ENCODE measurements at regions not wholly inside any gene's neighbourhood (a gene's known extent, or its start where the extent isn't known, plus 50 kb on each side); places are given as distances from the start of the nearest gene placed in this dataset.
A peak's percentile ranks its signal among the peaks of the same experiment; 100 is the strongest.

- DNase-seq (ENCODE audit: low spot score), result no peak
These were observed 1139.1 kb upstream of the SEMA6A start for GRCh38 chr5:117713585-117714198.

GRCh38 chr5:117701062-117701461 lies 1126.4 kb upstream of the SEMA6A start:
- no peak for DNase-seq (ENCODE audit: low spot score)

GRCh38 chr5:117692606-117693005 lies 1118.0 kb upstream of the SEMA6A start:
- no peak for DNase-seq (ENCODE audit: low spot score)

DNA sequence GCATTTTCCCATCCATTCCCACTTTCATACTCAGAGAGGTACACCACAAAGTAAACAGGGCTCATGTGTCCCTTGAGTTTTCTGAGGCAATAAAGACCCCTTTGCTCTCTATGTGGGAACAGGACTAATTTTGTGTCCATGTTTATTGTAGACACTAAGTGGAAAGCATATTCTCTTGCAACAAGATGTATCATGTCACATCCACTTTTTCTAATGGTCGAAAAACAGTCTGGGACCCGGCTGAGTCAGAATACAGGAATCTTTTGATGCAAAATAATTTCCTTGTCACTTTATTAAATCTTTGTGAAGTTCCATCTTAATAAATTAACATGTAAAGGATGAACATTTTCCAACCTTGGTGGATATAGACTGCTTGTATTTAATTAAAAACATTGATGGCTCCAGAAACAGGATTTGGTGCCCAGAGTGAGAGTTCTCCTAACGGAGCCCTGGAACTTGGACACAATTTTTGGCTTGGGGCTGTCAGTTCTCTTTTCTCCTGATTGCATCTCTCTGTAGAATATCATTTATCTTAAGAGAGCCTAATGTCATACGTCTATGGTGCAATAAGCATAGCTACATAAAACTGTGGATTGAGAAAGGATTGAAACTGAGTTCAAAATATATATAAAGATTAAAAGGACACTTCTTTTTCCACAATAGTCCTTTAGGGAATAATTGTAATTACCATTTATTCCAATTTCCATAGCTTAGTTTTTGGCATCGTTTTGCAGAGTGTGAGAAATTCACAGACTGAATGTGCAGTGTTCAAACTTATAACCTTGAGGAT lies 1116.7 kb upstream of the SEMA6A start:
- DNase-seq (ENCODE audit: low spot score), result no peak

- DNase-seq (ENCODE audit: low spot score), result no peak
These were observed 1116.0 kb upstream of the SEMA6A start for GRCh38 chr5:117690612-117691011.

DNA sequence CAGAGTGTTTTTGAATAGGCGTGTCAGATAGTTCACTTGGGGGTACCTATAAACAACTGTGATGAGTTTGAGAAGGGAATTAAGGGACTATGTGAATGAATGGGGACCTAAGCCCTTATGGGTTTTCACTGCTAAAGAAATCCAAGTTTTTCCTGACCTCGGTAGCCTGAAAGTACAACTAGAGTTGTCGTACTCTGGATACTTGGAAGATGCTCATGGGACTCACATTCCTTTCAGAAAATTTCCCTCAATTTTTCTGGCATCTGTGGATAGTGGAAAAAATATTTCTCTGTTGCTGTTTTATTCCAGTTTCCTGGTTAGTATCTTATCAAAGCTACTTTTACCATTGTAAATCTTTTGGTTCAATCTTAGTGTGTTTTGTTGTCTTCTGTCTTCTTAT lies 1112.3 kb upstream of the SEMA6A start:
- no peak for DNase-seq (ENCODE audit: low spot score)

GRCh38 chr5:117682416-117682815 lies 1107.8 kb upstream of the SEMA6A start:
- no peak for DNase-seq (ENCODE audit: low spot score)

DNA sequence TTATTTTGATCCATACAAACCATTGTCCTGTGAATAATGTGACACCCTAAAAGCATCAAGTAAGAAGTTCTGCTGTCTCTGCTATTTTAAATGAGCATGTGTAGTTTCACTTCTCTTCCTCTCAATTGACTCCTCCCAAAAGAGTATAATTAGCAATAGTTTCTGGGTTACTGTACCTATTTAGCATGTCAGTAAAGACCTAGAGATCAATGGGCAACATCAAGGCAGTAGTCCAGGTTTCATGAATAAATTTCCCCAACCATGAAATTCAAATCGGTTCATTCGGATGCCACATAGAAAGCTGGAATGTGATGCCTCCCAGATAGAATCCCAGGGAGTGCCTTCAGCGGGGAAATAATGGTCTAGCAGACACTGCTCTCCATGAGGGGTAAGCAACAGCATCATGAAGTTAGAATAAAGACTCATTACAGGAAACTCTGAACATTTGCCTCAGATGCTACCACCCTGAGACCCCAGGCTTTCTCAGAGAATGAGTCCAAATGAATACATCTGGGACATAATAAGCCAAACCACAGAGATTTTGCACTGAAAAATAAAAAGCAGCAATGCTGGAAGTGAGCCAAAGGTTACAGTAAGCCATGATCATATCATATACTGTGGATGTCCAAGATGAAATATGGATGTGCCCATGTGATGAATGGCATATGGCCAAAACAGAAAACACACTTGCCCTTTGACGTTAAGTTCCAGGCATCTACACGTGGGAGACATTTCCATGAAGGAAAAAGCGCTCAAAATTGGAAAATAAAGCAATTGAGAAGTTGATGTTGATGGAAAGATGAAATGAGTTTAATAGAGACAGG lies 1107.0 kb upstream of the SEMA6A start:
- DNase-seq (ENCODE audit: low spot score), result no peak

- DNase-seq (ENCODE audit: low spot score), result no peak
These were observed 1105.8 kb upstream of the SEMA6A start for GRCh38 chr5:117680426-117680825.

- no peak for DNase-seq (ENCODE audit: low spot score)
These were observed 1104.4 kb upstream of the SEMA6A start for GRCh38 chr5:117679046-117679445.

DNA sequence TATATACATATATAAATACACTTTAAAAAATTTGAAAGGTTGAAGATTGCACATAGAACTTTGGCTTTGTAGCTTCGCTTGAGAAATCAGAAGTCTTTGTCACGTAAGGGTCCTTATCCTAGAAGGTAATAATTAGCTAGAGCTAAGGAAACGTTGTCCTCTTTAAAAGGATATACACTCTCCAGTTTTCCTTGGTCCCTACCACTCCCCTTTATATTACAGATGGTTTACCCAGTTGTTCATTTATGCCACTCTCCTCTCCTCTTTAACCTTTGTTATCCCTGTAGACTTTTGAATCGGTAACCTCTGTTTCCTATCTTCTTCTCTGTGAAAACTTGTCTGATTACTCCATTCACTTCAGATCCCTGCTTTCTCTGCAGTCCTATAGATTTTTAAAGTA lies 1101.0 kb upstream of the SEMA6A start:
- no peak for DNase-seq (ENCODE audit: low spot score)

GRCh38 chr5:117671551-117671950 lies 1096.9 kb upstream of the SEMA6A start:
- DNase-seq (ENCODE audit: low spot score), result no peak

- DNase-seq (ENCODE audit: low spot score), result peak; percentile 8
These were observed 1092.5 kb upstream of the SEMA6A start for GRCh38 chr5:117667105-117667504.

GRCh38 chr5:117665121-117665520 lies 1090.5 kb upstream of the SEMA6A start:
- DNase-seq (ENCODE audit: low spot score), result no peak

DNA sequence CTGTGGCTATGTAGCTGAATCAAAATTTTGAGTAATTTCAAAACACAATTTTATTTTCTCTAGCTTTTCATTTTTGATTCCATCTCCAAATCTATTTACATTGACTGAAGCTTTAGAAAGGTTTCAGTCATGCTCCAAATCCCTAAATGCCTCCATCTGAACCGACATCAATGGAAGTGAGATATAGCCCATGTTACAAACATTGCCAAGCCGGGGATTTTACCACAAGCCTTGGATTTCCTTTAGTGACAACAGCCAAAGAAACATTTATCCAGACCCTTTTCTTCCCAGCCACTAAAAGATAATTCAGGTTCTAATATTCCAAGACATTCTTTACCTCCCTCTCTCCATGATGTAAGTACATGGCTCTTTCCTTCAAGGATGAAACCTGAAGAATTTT lies 1087.7 kb upstream of the SEMA6A start:
- no peak for DNase-seq (ENCODE audit: low spot score)

DNA sequence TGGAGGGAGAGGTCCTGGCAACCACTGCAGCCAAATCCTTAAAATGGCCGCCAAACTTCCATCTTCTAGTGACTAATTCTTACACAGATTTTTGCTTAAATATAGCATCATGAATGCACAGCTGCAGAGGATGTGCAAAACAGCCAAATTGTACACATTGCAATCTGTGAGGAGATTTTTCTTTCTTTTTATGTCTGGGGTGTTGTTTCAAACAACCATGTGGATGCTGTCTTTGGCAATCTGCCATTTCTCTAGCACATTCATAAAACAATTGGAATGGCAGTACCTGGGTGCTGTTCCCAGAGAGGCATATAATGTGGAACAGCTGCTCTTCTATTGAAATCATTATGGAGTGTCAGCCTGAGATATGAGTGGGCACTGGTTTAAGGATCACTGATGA lies 1082.9 kb upstream of the SEMA6A start:
- DNase-seq (ENCODE audit: low spot score), result no peak

- no peak for DNase-seq (ENCODE audit: low spot score)
These were observed 1078.3 kb upstream of the SEMA6A start for GRCh38 chr5:117652958-117653280.

GRCh38 chr5:117652036-117652957 lies 1077.7 kb upstream of the SEMA6A start:
- DNase-seq (ENCODE audit: low spot score), result no peak

DNA sequence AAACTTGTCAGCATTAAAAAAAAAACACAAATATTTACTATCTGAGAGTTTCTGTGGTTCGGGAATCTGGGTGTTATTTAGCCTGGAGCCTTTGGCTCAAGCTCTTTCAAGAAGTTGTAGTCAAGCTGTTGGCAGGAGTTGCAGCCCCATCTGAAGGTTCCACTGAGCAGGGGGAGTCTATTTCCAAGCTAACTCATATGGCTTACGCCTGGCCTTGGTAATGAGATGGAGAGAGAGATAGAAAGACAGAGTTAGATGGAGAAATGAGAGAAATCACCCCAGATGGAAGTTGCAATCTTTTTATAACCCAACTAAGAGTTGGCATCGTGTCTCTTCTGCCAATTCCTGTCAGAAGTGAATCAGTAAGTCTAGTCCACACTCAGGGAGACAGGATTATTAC lies 1075.2 kb upstream of the SEMA6A start:
- no peak for DNase-seq (ENCODE audit: low spot score)

- DNase-seq (ENCODE audit: low spot score), result no peak
These were observed 1070.8 kb upstream of the SEMA6A start for GRCh38 chr5:117645400-117645799.

GRCh38 chr5:117638581-117638980 lies 1064.0 kb upstream of the SEMA6A start:
- no peak for DNase-seq (ENCODE audit: low spot score)

DNA sequence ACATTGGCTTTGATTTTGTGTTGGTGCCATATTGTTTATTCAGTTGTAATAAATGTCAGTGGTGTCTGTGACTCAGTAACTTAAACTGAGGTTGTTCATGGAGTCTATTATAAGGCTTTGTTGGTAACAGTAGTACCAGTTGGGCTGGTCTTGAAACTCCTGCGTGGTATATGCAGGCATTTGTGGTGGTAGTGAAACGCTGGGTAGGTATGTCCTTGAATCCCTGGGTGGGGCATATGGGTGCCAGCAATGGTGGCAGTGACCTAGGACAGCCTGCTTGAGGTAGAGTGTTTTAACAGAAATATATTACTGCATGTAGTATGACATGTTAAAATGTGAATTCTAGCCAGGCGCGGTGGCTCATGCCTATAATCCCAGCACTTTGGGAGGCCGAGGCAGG lies 1058.5 kb upstream of the SEMA6A start:
- DNase-seq (ENCODE audit: low spot score), result no peak
